A673 (cell line): ENCODE measurements at regions not wholly inside any gene's neighbourhood (a gene's known extent, or its start where the extent isn't known, plus 50 kb on each side); places are given as distances from the start of the nearest gene placed in this dataset.

Experiments used
- CTCF ChIP-seq: fragments of 300-800, 200-600 bp; sonication (generic); conservative IDR thresholded peaks from 2 replicates; pipeline ENCODE4 v1.5.1; 2017; ENCODE audit warnings: low read depth, mild to moderate bottlenecking, antibody characterized with exemption, low read length, moderate library complexity, mixed read lengths
- EZH2 ChIP-seq: fragments of 200-600 bp; sonication (generic); IDR thresholded peaks from 2 replicates; pipeline ENCODE4 v1.6.1; 2017; ENCODE audit warnings: borderline replicate concordance, low read depth, mild to moderate bottlenecking, mixed read lengths, antibody characterized with exemption, low read length; ENCODE audit not compliant: poor library complexity, severe bottlenecking

- no peak for TF ChIP-seq CTCF
- no peak for TF ChIP-seq EZH2
Measured at GRCh38 chr6:168909288-168909687, 344.4 kb downstream of the THBS2 start.
